Esophagus squamous epithelium (tissue), 4 donors: ENCODE measurements at regions not wholly inside any gene's neighbourhood (a gene's known extent, or its start where the extent isn't known, plus 50 kb on each side); places are given as distances from the start of the nearest gene placed in this dataset.

Source experiments
- CTCF ChIP-seq, 6 experiments: fragments of 450-650 bp in 4 of 6; fragments of 200-600 bp in 2 of 6; sonication (generic) in 2 of 6; IDR thresholded peaks; one replicate each; pipeline ENCODE4 v1.5.1; 2016 to 2019; ENCODE audit warnings: antibody characterized with exemption in 6 of 6, mild to moderate bottlenecking in 4 of 6, moderate library complexity in 4 of 6
- POLR2A ChIP-seq, 4 donors: fragments of 450-650 bp; IDR thresholded peaks; one replicate each; pipeline ENCODE4 v1.6.1; 2017; ENCODE audit warnings: antibody characterized with exemption in 4 of 4, mild to moderate bottlenecking in 4 of 4, moderate library complexity in 3 of 4

DNA sequence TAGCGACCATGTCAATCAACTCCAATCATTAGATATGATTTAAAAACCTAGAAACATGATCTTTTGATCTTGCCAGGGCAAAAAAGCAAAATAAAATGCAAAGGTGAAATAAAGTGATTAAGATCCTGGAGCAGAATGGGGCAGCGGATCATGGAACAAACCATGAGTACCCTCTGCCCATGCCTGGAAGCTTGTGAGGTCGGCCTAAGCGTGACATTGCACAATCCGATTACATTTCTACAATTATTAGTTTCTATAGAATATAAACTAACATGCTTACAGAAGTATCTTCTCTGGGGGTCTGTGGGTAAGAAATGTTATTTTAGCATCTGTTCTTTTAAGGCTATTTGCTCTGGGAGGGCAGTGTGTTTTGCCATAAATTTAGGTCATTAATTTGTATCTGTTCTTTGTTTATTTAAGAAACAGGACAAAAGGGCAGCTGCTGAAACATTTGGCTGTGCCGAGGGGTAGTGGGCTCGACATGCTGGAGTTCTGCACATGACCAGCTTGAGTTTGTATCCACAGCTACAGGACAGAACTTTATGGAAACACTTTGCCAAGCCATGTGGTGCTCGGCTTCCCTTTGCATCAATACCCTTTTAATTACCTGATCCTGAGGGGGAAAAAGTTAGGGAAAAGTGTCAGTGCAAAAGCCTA, 55.9 kb downstream of the ZBTB18 start:
- TF ChIP-seq POLR2A (IDR thresholded peaks at IDR 0.05) (no peak), CTCF (IDR thresholded peaks at IDR 0.05) (no peak)
